GM18508 (cell line): ENCODE measurements at regions not wholly inside any gene's neighbourhood (a gene's known extent, or its start where the extent isn't known, plus 50 kb on each side); places are given as distances from the start of the nearest gene placed in this dataset.
"Not testable (repeated sequence)": the region's sequence is repeated elsewhere in the genome, so short reads cannot be mapped to it uniquely, and the experiment has no call there.

Source experiments
- ATAC-seq: cut with Tn5 transposase; IDR thresholded peaks from one replicate; pipeline ENCODE4 v1.9.1; 2021; ENCODE audit warnings: moderate number of reproducible peaks; ENCODE audit not compliant: insufficient read depth, unreplicated experiment

DNA sequence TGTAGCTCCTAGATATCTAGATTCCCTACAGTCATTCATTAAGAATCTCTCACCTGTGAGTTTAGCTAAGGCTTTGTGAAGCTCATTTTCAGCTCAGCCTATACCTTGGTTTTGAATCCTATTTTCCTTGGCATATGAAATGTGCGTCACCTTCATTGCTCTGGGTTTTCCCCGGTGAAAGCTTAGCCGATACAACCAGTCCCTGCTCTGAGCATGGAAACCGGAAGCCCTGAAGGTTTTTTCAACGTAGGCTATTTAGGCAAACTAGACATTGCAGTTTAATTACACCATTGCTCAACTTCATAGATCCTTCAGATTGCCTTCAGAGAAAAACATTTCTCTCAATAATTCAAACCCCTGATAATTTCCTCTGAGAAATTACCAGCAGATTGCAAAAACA, 206.8 kb upstream of the TPRG1 start:
- no peak for ATAC-seq

DNA sequence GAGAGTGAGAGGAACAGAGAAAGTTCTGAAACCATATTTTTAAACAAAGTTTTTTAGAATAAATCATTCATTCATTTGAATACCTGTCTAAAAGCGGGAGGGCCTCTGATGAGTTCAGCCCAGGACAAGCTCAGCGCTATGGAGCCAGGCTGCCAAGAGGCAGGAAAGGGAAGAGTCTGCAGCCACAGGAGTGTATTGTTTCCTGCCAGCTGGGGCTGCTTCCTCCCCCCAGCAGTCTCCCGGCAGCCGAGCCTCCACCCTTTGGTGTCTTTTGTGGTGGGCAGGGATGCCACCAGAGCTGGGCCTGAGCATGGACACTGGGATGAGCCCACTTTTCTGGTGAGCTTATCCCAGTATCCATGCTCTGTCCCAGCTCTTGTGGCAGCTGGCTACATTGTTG, 199.5 kb upstream of the TPRG1 start:
- no peak for ATAC-seq

DNA sequence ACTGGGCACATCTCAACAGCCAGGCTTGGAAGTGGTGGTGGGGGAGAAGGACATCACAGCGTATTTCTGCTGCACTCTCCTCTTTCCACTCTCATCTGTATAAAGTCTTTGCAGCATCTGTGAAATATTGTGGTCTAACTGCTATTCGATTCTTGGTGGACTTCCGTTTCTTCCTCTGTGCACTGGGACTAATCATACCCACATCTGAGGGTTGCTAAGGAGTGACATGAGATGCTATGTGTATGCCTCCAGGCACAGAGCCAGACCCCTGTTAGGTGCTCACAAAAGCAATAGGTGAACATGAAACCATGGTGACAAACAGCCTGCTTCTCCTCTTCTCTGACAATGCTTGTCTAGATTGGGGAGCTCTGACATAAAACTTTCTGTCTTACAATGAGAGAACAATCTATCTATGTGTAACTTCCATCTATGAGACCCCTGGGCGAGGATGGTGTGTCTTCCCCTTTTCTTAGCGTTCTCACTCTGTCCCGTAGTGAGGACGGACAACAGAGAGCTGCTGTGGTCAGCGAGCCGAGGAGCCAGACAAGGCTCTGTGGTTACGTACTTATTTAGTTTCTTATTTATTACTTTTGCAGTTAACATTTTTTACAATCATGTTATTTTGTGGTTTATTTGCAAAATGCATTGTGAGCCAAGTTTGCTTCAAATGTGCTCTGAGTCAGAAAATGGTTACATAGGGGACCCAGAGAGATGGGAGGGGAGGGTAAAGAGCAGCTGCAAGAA, 196.7 kb upstream of the TPRG1 start:
- ATAC-seq = no peak

- ATAC-seq = no peak
Observed at GRCh38 chr3:188975600-188976314, 196.0 kb upstream of the TPRG1 start.

GRCh38 chr3:188976407-188976806, 195.4 kb upstream of the TPRG1 start:
- no peak for ATAC-seq

- ATAC-seq = no peak
Observed at GRCh38 chr3:188978421-188979171, 193.2 kb upstream of the TPRG1 start.

- no peak for ATAC-seq
Observed at GRCh38 chr3:188979248-188979647, 192.5 kb upstream of the TPRG1 start.

- ATAC-seq = no peak
Observed at GRCh38 chr3:188979669-188980310, 192.0 kb upstream of the TPRG1 start.

GRCh38 chr3:188993181-188993580, 178.6 kb upstream of the TPRG1 start:
- ATAC-seq = no peak

GRCh38 chr3:189001559-189001958, 170.2 kb upstream of the TPRG1 start:
- ATAC-seq = no peak

GRCh38 chr3:189003410-189003809, 168.4 kb upstream of the TPRG1 start:
- ATAC-seq = no peak

DNA sequence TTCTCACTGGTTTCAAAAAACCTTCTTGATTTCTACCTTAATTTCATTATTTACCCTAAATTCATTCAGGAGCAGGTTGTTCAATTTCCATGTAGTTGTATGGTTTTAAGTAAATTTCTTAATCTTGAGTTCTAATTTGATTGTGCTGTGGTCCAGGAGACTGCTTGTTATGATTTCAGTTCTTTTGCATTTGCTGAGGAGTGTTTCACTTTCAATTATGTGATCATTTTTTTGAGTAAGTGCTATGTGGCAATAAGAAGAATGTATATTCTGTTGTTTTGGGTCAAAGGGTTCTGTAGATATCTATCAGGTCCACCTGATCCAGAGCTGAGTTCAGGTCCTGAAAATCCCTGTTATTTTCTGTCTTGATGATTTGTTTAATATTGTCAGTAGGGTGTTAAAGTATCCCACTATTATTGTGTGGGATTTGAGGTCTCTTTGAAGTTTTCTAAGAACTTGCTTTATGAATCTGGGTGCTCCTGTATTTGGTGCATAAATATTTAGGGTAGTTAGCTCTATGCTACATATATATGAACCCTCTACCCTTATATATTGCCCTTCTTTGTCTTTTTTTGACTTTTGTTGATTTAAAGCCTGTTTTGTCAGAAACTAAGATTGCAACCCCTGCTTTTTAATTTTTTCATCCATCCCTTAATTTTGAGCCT, 158.4 kb upstream of the TPRG1 start:
- no peak for ATAC-seq

DNA sequence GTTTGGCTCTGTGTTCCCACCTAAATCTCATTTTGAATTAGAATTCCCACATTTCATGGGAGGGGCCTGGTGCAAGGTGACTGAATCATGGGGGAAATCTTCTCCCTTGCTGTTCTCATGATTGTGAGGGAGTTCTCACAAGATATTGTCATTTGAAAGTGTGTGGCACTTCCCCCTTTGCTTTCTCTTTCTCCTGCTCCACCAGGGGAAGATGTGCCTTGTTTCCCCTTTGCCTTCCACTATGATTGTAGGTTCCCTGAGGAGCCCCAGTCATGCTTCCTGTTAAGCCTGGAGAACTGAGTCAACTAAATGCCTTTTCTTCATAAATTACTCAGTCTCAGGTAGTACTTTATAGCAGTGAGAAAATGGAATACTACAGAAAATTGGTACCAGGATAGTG, 157.2 kb upstream of the TPRG1 start:
- no peak for ATAC-seq

- ATAC-seq = not testable (repeated sequence)
Observed at GRCh38 chr3:189022576-189023466, 148.9 kb upstream of the TPRG1 start.

DNA sequence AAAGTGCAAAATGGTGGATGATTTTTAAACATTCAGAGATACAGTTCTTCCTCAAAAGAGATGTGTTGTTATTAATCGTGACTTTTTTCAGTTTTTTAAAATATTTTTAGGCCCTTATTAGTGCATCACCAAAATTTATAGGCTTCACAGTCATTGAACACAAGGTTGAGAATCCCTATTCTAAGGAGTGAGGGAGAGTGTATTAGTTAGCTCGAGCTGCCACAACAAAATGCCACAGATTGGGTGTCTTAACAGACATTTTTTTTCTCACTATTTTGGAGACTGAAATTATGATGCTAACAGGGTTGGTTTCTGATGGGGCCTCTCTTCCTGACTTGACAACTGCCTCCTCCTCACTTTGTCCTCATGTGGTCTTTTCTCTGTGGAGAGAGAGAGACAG, 145.9 kb upstream of the TPRG1 start:
- ATAC-seq = no peak

DNA sequence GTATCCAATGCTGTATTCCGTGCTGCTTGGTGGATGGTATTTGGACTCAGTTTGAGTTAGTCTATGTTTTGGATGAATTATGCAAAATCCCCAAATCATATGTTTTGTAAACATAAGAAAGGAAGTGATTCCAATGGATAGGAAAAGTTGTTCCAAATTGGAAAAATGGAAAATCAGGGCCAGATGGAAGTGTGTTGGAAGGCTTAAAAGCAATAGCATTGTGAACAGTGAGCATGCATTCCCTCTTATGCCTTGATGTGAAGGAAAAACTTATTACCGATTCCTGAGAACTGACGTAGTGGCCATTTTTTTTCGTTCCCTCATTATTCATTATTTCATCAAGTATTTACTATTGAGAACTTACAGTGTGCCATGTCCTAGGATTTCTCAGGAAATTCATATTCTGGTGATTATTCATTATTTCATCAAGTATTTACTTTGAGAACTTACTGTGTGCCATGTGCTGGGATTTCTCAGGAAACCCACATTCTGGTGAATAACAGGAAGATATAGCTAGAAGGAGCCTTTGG, 144.1 kb upstream of the TPRG1 start:
- ATAC-seq = no peak

DNA sequence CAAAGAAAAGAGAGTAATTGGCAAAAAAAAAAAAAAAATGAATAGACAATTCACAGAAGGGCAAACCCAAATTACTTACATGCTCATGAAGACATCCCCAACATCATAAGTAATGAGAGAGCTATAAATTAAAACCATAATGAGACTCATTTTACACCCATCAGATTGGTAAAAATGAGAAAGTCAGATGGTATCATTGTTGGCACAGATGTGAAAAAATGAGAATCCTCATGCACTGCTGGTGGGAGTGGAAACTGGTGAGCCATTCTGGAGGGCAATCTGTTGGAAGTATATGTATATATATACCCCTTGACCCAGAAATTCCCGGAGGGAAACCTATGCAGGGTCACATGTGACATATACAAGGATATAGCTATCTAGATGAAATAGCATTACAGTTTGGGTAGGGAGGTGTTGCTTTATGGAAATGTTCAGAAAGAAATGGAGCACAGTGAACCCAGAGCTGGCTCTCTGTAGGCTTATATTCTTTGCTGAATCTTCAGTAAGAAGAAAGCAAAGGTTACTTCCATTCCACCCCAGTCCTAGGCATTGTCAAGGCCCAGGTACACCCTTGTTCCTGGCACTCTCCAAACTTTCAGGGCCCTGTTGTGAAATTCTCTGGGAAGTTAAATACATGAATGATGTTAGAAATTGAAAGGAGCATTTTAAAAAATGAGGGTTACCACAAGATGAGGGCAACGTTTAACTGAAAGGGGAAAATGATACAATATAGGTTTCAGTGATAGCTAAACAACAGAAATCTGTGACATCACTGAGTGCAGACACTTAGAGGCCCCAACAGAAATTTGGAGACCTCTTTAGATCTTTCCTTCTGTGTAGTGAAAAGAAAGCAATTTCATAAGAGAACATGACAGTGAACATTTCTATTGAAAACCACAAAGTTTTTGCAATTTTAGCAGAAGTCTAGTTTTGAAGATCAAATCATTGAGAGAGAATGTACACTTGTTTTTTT, 132.7 kb upstream of the TPRG1 start:
- no peak for ATAC-seq
